ENCODE measurements at regions not wholly inside any gene's neighbourhood (a gene's known extent, or its start where the extent isn't known, plus 50 kb on each side); places are given as distances from the start of the nearest gene placed in this dataset.

- TF ChIP-seq EZH2phosphoT487 (IDR thresholded peaks at IDR 0.05; ENCODE audit: borderline replicate concordance, low read length): no peak
- TF ChIP-seq CTCF (IDR thresholded peaks at IDR 0.05; ENCODE audit: low read depth, low read length, poor library complexity, severe bottlenecking): no peak
Measured at GRCh38 chr10:80927419-80928078, 389.8 kb downstream of the SH2D4B start.

All from DOHH2 (cell line).